OCI-LY3 (cell line): ENCODE measurements at regions not wholly inside any gene's neighbourhood (a gene's known extent, or its start where the extent isn't known, plus 50 kb on each side); places are given as distances from the start of the nearest gene placed in this dataset.

Experiments used
- H2AFZ ChIP-seq: fragments of 200-600, 300-600 bp; shearing (Covaris generic); 2 replicates; pipeline ENCODE4 v1.6.0; 2014; ENCODE audit warnings: antibody characterized with exemption, low read depth, low read length
- H3K27ac ChIP-seq: fragments of 200-600, 300-600 bp; sonication (generic); 2 replicates; pipeline ENCODE4 v1.5.1; 2014; ENCODE audit warnings: mild to moderate bottlenecking, low read length, moderate library complexity, mixed read lengths
- H3K27me3 ChIP-seq: fragments of 200-600, 300-600 bp; sonication (generic); 2 replicates; pipeline ENCODE4 v1.6.1; 2014; ENCODE audit warnings: low read depth, low read length, mixed read lengths
- H3K36me3 ChIP-seq: fragments of 200-600, 300-600 bp; sonication (generic); replicated peaks from 2 replicates; pipeline ENCODE3; 2014; ENCODE audit warnings: low read depth, low read length, mixed read lengths
- H3K4me1 ChIP-seq: fragments of 300-600, 200-600 bp; sonication (generic); 2 replicates; pipeline ENCODE4 v1.6.1; 2014; ENCODE audit warnings: low read length, mixed read lengths
- H3K4me2 ChIP-seq: fragments of 200-600, 300-600 bp; sonication (generic); 2 replicates; pipeline ENCODE4 v1.6.1; 2014; ENCODE audit warnings: low read length, mixed read lengths
- H3K4me3 ChIP-seq: fragments of 300-600, 200-600 bp; sonication (generic); 2 replicates; pipeline ENCODE4 v1.5.1; 2014; ENCODE audit warnings: antibody characterized with exemption, mild to moderate bottlenecking, low read length, moderate library complexity
- H3K79me2 ChIP-seq: fragments of 300-600, 200-600 bp; shearing (Covaris generic); 2 replicates; pipeline ENCODE4 v1.6.1; 2014; ENCODE audit warnings: mild to moderate bottlenecking, low read length, mixed read lengths
- H3K9ac ChIP-seq: fragments of 300-600, 200-600 bp; shearing (Covaris generic); 2 replicates; pipeline ENCODE4 v1.6.0; 2014; ENCODE audit warnings: mild to moderate bottlenecking, low read length, moderate library complexity
- H3K9me3 ChIP-seq: fragments of 200-600, 300-600 bp; shearing (Covaris generic); 2 replicates; pipeline ENCODE4 v1.6.1; 2014; ENCODE audit warnings: low read length, mixed read lengths; ENCODE audit not compliant: insufficient read depth
- H4K20me1 ChIP-seq: fragments of 200-600, 300-600 bp; sonication (generic); 2 replicates; pipeline ENCODE4 v1.6.1; 2016; ENCODE audit warnings: low read length, mixed read lengths; ENCODE audit not compliant: insufficient read depth
- EZH2phosphoT487 ChIP-seq: fragments of 200-600 bp; shearing (Covaris generic); IDR thresholded peaks from 2 replicates; pipeline ENCODE4 v1.6.1; 2018; ENCODE audit warnings: antibody characterized with exemption, mixed run types, low read depth
- TF ChIP-seq, protein P1 (sequence below): fragments of 200-600, 300-600 bp; sonication (generic); IDR thresholded peaks from 2 replicates; pipeline ENCODE4 v1.5.1; 2014; ENCODE audit warnings: antibody characterized with exemption, low read length, low read depth

DNA sequence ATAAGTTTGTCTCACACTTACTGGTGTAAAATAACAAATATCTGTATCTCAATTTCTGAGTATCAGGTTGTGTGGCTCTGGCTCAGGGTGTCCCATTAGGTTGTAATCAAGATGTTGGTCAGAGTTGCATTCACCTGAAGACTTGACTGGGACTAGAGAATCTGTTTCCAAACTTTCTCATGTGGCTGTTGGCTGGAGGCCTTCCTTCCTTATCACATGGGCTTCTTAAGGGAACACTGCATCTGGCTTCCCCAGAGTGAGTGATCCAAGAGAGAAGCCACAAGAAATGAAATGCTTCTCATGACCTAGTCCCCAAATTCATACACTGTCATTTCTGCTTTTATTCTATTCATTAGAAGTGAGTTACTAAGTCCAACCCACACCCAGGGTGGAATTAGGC is 568.4 kb upstream of the CAMK1G start:
- Histone ChIP-seq H3K9ac (no peak overlapping the region), H3K4me1 (no peaks in the 10 kb centered on the region), H3K9me3 (no peaks in the 10 kb centered on the region), H4K20me1 (no peaks in the 10 kb centered on the region), H3K27ac (no peak overlapping the region), H3K36me3 (no peaks in the 10 kb centered on the region), H2AFZ (no peak overlapping the region), H3K27me3 (peaks cover 3% of the 10 kb centered on the region; the same call in 1 of the 2 replicates), H3K4me3 (no peak overlapping the region), H3K4me2 (no peak overlapping the region), H3K79me2 (no peaks in the 10 kb centered on the region)
- TF ChIP-seq, protein P1, sequence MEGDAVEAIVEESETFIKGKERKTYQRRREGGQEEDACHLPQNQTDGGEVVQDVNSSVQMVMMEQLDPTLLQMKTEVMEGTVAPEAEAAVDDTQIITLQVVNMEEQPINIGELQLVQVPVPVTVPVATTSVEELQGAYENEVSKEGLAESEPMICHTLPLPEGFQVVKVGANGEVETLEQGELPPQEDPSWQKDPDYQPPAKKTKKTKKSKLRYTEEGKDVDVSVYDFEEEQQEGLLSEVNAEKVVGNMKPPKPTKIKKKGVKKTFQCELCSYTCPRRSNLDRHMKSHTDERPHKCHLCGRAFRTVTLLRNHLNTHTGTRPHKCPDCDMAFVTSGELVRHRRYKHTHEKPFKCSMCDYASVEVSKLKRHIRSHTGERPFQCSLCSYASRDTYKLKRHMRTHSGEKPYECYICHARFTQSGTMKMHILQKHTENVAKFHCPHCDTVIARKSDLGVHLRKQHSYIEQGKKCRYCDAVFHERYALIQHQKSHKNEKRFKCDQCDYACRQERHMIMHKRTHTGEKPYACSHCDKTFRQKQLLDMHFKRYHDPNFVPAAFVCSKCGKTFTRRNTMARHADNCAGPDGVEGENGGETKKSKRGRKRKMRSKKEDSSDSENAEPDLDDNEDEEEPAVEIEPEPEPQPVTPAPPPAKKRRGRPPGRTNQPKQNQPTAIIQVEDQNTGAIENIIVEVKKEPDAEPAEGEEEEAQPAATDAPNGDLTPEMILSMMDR, result no peak
- no peak for TF ChIP-seq EZH2phosphoT487

DNA sequence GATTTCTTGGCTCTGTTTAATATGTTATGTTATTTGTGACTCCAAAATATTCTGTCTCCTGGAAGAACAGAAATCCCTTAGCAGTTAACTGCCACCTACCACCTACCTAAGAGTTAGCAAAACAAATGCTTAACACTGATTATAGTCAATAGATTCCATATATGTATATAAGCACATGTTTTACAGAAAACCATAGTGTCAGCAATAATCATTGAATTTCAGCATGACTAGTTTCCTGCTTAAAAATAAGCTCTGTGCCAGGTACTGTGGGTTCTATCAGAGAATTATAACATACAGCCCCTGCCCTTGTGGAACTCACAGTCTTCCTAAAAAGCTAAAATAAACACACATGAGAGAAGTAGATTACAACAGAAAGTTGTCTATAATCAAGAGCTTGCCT is 561.9 kb upstream of the CAMK1G start:
- Histone ChIP-seq H3K9me3 (no peaks in the 10 kb centered on the region; the same call in 1 of the 2 replicates), H3K79me2 (no peaks in the 10 kb centered on the region), H3K36me3 (no peaks in the 10 kb centered on the region), H3K9ac (no peak overlapping the region), H4K20me1 (no peaks in the 10 kb centered on the region), H3K27ac (no peak overlapping the region), H3K4me2 (no peak overlapping the region), H3K4me3 (no peak overlapping the region), H3K27me3 (peaks cover 15% of the 10 kb centered on the region; the same call in 1 of the 2 replicates), H2AFZ (no peak overlapping the region), H3K4me1 (no peaks in the 10 kb centered on the region)
- TF ChIP-seq, protein P1, result no peak
- TF ChIP-seq EZH2phosphoT487, result no peak

DNA sequence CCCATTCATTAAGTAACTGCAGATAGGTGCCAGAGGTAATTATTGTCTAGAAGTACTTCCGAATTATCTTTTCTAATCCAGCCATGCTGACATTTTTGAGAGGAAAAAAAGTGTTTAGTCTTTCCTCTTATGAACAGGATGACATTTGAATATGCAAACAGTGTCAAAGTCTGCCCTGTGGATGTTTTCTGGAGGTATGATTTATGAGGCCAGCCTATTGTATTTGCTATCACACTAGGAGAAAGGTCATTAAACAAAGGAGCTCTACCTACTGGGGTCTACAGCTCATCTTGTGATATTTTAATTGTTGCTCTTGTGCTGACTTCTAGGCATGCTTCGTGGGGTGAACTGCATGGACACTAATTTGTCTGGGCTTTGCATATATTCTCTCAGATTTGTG is 559.7 kb upstream of the CAMK1G start:
- no peak overlapping the region for H3K9ac ChIP-seq
- H4K20me1 ChIP-seq, result no peaks in the 10 kb centered on the region
- H3K4me3 ChIP-seq, result no peak overlapping the region
- H2AFZ ChIP-seq, result no peak overlapping the region
- no peaks in the 10 kb centered on the region for H3K36me3 ChIP-seq
- H3K9me3 ChIP-seq, result no peaks in the 10 kb centered on the region; the same call in 1 of the 2 replicates
- TF ChIP-seq, protein P1, result no peak
- TF ChIP-seq EZH2phosphoT487, result no peak
- no peak overlapping the region for H3K4me2 ChIP-seq
- H3K27ac ChIP-seq, result no peak overlapping the region
- peaks cover 15% of the 10 kb centered on the region; the same call in 1 of the 2 replicates for H3K27me3 ChIP-seq
- no peaks in the 10 kb centered on the region for H3K79me2 ChIP-seq
- no peaks in the 10 kb centered on the region for H3K4me1 ChIP-seq

DNA sequence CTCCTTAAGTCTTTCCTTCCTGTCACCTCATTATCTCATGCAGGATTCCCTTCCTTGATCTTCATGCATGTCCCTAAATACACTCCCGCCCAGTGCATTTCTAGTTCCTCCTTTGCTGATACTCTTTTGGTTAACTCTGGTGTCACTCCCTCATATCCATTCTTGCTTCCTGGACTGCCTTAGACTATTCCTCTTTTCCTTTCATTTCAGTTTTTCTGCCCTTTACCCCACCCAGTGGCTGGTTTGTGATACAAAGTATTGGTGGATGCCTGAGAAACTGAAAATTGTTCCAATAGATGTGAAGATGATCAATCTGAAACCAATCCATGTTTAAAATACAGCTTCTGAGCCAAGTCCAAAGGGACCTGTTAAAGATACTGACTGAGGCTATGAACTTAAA is 553.8 kb upstream of the CAMK1G start:
- Histone ChIP-seq H3K4me2 (no peak overlapping the region), H3K4me3 (no peak overlapping the region), H3K79me2 (no peaks in the 10 kb centered on the region), H3K4me1 (peaks cover 7% of the 10 kb centered on the region; the same call in 1 of the 2 replicates), H3K36me3 (no peaks in the 10 kb centered on the region), H2AFZ (no peak overlapping the region), H4K20me1 (no peaks in the 10 kb centered on the region), H3K9ac (no peak overlapping the region), H3K27ac (no peak overlapping the region), H3K9me3 (no peaks in the 10 kb centered on the region), H3K27me3 (0 out of 2 replicates have a peak, but pooled peaks cover 2% of the 10 kb centered on the region)
- TF ChIP-seq, protein P1, result 0 out of 2 replicates have a peak, but pooled peaks have one; percentile 8
- no peak for TF ChIP-seq EZH2phosphoT487
